Nephron progenitor cell (in vitro differentiated cells): ENCODE measurements at regions not wholly inside any gene's neighbourhood (a gene's known extent, or its start where the extent isn't known, plus 50 kb on each side); places are given as distances from the start of the nearest gene placed in this dataset.

Experiments
- DNase-seq: peaks from one replicate; pipeline ENCODE4 v3.0.0; 2021
- H3K27ac Mint-ChIP-seq: 2 replicates; pipeline ENCODE4 v1.8.0; 2021; ENCODE audit warnings: mild to moderate bottlenecking, moderate library complexity, mixed read lengths
- H3K27me3 Mint-ChIP-seq: 2 replicates; pipeline ENCODE4 v1.8.0; 2021; ENCODE audit warnings: mild to moderate bottlenecking, low read depth, mixed read lengths; ENCODE audit not compliant: poor library complexity
- H3K36me3 Mint-ChIP-seq: 2 replicates; pipeline ENCODE4 v1.8.0; 2021; ENCODE audit warnings: low read depth, mixed read lengths
- H3K4me1 Mint-ChIP-seq: 2 replicates; pipeline ENCODE4 v1.8.0; 2021; ENCODE audit warnings: mixed read lengths
- H3K4me3 Mint-ChIP-seq: 2 replicates; pipeline ENCODE4 v1.8.0; 2021; ENCODE audit warnings: mild to moderate bottlenecking, moderate library complexity, mixed read lengths
- H3K9me3 Mint-ChIP-seq: 2 replicates; pipeline ENCODE4 v1.8.0; 2021; ENCODE audit warnings: mild to moderate bottlenecking, moderate library complexity, mixed read lengths
- CTCF ChIP-seq: fragments of 200-600 bp; sonication (generic); IDR thresholded peaks from 2 replicates; pipeline ENCODE4 v1.5.0; 2021; ENCODE audit warnings: antibody characterized with exemption

GRCh38 chr18:75660932-75661331 is 233.4 kb upstream of the SMIM21 start:
- TF ChIP-seq CTCF: no peak
- DNase-seq: no peak
- peaks cover 42% of the 10 kb centered on the region for H3K9me3 Mint-ChIP-seq
- no peaks in the 10 kb centered on the region for H3K27me3 Mint-ChIP-seq
- peaks cover 31% of the 10 kb centered on the region for H3K4me1 Mint-ChIP-seq
- H3K36me3 Mint-ChIP-seq: peaks cover 24% of the 10 kb centered on the region
- no peak overlapping the region for H3K27ac Mint-ChIP-seq
- no peak overlapping the region for H3K4me3 Mint-ChIP-seq

GRCh38 chr18:75659535-75660023 is 232.1 kb upstream of the SMIM21 start:
- Mint-ChIP-seq H3K4me1 (peaks cover 45% of the 10 kb centered on the region), H3K27ac (no peak overlapping the region), H3K27me3 (no peaks in the 10 kb centered on the region), H3K36me3 (peaks cover 24% of the 10 kb centered on the region), H3K9me3 (peaks cover 42% of the 10 kb centered on the region), H3K4me3 (no peak overlapping the region)
- TF ChIP-seq CTCF: no peak
- DNase-seq: no peak

GRCh38 chr18:75658330-75658729 is 230.8 kb upstream of the SMIM21 start:
- Mint-ChIP-seq H3K4me1 (peaks cover 56% of the 10 kb centered on the region), H3K9me3 (peaks cover 39% of the 10 kb centered on the region), H3K36me3 (peaks cover 21% of the 10 kb centered on the region), H3K27me3 (no peaks in the 10 kb centered on the region), H3K27ac (no peak overlapping the region), H3K4me3 (no peak overlapping the region)
- DNase-seq: no peak
- TF ChIP-seq CTCF: no peak

- no peak for TF ChIP-seq CTCF
- Mint-ChIP-seq H3K4me1 (peaks cover 56% of the 10 kb centered on the region), H3K27ac (no peak overlapping the region), H3K36me3 (peaks cover 7% of the 10 kb centered on the region), H3K9me3 (peaks cover 23% of the 10 kb centered on the region), H3K27me3 (no peaks in the 10 kb centered on the region), H3K4me3 (no peak overlapping the region)
- no peak for DNase-seq
These were observed 229.2 kb upstream of the SMIM21 start for GRCh38 chr18:75656563-75657247.

GRCh38 chr18:75656035-75656434 is 228.5 kb upstream of the SMIM21 start:
- peaks cover 4% of the 10 kb centered on the region for H3K36me3 Mint-ChIP-seq
- DNase-seq: no peak
- H3K4me1 Mint-ChIP-seq: peaks cover 56% of the 10 kb centered on the region
- H3K27me3 Mint-ChIP-seq: no peaks in the 10 kb centered on the region
- peaks cover 17% of the 10 kb centered on the region for H3K9me3 Mint-ChIP-seq
- peak overlapping the region; percentile 17 for H3K4me3 Mint-ChIP-seq
- no peak for TF ChIP-seq CTCF
- H3K27ac Mint-ChIP-seq: no peak overlapping the region
